Ishikawa (cell line): ENCODE measurements at regions not wholly inside any gene's neighbourhood (a gene's known extent, or its start where the extent isn't known, plus 50 kb on each side); places are given as distances from the start of the nearest gene placed in this dataset.

Experiments used
- CEBPB ChIP-seq: IDR thresholded peaks from 2 replicates; pipeline ENCODE4 v1.6.1; 2012
- CREB1 ChIP-seq: IDR thresholded peaks from 2 replicates; pipeline ENCODE4 v1.6.1; 2012; ENCODE audit warnings: low read depth
- EGR1 ChIP-seq: IDR thresholded peaks from 2 replicates; pipeline ENCODE4 v1.6.1; 2012
- EP300 ChIP-seq: IDR thresholded peaks from 2 replicates; pipeline ENCODE4 v1.6.1; 2012; ENCODE audit warnings: borderline replicate concordance
- FOXM1 ChIP-seq: IDR thresholded peaks from 2 replicates; pipeline ENCODE4 v1.6.1; 2012; ENCODE audit warnings: low read depth, borderline replicate concordance
- MAX ChIP-seq: IDR thresholded peaks from 2 replicates; pipeline ENCODE4 v1.6.1; 2012
- NFIC ChIP-seq: IDR thresholded peaks from 2 replicates; pipeline ENCODE4 v1.6.1; 2012
- RAD21 ChIP-seq: IDR thresholded peaks from 2 replicates; pipeline ENCODE4 v1.6.1; 2012; ENCODE audit warnings: low read depth
- TAF1 ChIP-seq: IDR thresholded peaks from 2 replicates; pipeline ENCODE4 v1.6.1; 2012; ENCODE audit warnings: low read depth, mild to moderate bottlenecking
- TCF12 ChIP-seq: IDR thresholded peaks from 2 replicates; pipeline ENCODE4 v1.6.1; 2012; ENCODE audit warnings: low read depth
- TEAD4 ChIP-seq: IDR thresholded peaks from 2 replicates; pipeline ENCODE4 v1.6.1; 2012
- USF1 ChIP-seq: IDR thresholded peaks from 2 replicates; pipeline ENCODE4 v1.6.1; 2012
- YY1 ChIP-seq: IDR thresholded peaks from 2 replicates; pipeline ENCODE4 v1.6.1; 2012; ENCODE audit warnings: low read depth
- ZBTB7A ChIP-seq: IDR thresholded peaks from 2 replicates; pipeline ENCODE4 v1.6.1; 2012; ENCODE audit warnings: low read depth
- TF ChIP-seq, protein P1 (sequence below): IDR thresholded peaks from 2 replicates; pipeline ENCODE4 v1.6.1; 2012; ENCODE audit warnings: low read depth, mild to moderate bottlenecking

DNA sequence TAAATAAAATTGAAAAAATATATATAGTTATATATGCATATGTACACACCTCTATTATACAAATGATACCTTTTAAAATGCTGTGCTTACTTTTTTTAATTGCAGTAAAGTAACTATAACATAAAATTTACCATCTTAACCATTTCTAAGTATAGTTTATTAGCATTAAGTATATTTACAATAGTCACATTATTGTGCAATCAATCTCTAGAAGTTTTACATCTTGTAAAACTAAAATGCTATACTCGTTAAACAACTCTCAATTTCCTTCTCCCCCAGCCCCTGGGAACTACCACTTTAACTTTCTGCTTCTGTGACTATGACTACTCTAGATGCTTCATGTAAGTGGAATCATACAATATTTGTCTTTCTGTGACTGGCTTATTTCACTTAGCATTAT lies 146.7 kb upstream of the DST start:
- no peak for TF ChIP-seq TCF12
- no peak for TF ChIP-seq YY1
- TF ChIP-seq, protein P1, sequence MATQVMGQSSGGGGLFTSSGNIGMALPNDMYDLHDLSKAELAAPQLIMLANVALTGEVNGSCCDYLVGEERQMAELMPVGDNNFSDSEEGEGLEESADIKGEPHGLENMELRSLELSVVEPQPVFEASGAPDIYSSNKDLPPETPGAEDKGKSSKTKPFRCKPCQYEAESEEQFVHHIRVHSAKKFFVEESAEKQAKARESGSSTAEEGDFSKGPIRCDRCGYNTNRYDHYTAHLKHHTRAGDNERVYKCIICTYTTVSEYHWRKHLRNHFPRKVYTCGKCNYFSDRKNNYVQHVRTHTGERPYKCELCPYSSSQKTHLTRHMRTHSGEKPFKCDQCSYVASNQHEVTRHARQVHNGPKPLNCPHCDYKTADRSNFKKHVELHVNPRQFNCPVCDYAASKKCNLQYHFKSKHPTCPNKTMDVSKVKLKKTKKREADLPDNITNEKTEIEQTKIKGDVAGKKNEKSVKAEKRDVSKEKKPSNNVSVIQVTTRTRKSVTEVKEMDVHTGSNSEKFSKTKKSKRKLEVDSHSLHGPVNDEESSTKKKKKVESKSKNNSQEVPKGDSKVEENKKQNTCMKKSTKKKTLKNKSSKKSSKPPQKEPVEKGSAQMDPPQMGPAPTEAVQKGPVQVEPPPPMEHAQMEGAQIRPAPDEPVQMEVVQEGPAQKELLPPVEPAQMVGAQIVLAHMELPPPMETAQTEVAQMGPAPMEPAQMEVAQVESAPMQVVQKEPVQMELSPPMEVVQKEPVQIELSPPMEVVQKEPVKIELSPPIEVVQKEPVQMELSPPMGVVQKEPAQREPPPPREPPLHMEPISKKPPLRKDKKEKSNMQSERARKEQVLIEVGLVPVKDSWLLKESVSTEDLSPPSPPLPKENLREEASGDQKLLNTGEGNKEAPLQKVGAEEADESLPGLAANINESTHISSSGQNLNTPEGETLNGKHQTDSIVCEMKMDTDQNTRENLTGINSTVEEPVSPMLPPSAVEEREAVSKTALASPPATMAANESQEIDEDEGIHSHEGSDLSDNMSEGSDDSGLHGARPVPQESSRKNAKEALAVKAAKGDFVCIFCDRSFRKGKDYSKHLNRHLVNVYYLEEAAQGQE: no peak
- TF ChIP-seq MAX: no peak
- no peak for TF ChIP-seq USF1
- TF ChIP-seq EGR1: no peak
- no peak for TF ChIP-seq TAF1
- TF ChIP-seq CREB1: no peak
- TF ChIP-seq CEBPB: no peak
- no peak for TF ChIP-seq TEAD4
- no peak for TF ChIP-seq FOXM1

DNA sequence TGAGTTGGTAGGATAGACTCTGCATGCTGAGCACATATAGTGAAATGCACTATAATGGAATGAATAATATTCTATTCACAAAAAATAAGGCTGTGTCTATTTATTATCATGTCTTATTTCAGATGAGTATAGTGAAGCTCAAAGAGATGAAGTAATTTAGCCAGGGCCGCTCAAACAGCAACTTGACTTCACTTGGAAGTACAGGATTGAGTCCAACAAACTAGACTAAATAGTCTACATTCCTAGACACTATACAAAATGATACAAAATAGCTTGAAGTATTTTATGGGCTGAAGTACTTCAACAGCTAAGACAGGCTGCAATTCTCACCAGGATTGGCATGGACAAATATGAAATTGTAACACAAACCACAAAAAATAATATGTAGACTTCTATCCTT lies 144.5 kb upstream of the DST start:
- TF ChIP-seq USF1: no peak
- no peak for TF ChIP-seq TAF1
- TF ChIP-seq YY1: no peak
- TF ChIP-seq CREB1: no peak
- TF ChIP-seq CEBPB: no peak
- no peak for TF ChIP-seq NFIC
- TF ChIP-seq EP300: no peak
- TF ChIP-seq RAD21: no peak
- TF ChIP-seq EGR1: no peak
- TF ChIP-seq ZBTB7A: no peak
- TF ChIP-seq MAX: no peak
- TF ChIP-seq, protein P1: no peak
- no peak for TF ChIP-seq FOXM1
- no peak for TF ChIP-seq TCF12
- TF ChIP-seq TEAD4: no peak

DNA sequence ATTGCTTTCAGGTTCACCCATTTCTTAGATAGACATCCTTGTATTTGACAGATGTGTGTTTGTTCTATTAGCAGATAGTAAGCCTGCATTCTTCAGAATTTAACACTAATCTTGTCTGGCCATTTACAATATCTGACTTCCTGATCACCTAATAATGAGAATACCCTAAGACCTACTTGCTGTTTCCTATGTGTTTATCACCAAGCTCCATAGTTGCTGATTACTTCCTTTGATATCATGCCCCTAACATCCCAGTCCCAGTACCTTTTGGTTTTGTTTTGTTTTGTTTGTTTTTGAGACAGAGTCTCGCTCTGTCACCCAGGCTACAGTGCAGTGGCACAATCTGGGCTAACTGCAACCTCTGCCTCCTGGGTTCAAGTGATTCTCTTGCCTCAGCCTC lies 143.6 kb upstream of the DST start:
- TF ChIP-seq NFIC: no peak
- TF ChIP-seq USF1: no peak
- no peak for TF ChIP-seq MAX
- TF ChIP-seq, protein P1: no peak
- no peak for TF ChIP-seq TEAD4
- no peak for TF ChIP-seq RAD21
- TF ChIP-seq CREB1: no peak
- no peak for TF ChIP-seq EGR1
- TF ChIP-seq TCF12: no peak
- TF ChIP-seq YY1: no peak
- TF ChIP-seq ZBTB7A: no peak
- TF ChIP-seq CEBPB: no peak
- no peak for TF ChIP-seq TAF1
- no peak for TF ChIP-seq FOXM1

DNA sequence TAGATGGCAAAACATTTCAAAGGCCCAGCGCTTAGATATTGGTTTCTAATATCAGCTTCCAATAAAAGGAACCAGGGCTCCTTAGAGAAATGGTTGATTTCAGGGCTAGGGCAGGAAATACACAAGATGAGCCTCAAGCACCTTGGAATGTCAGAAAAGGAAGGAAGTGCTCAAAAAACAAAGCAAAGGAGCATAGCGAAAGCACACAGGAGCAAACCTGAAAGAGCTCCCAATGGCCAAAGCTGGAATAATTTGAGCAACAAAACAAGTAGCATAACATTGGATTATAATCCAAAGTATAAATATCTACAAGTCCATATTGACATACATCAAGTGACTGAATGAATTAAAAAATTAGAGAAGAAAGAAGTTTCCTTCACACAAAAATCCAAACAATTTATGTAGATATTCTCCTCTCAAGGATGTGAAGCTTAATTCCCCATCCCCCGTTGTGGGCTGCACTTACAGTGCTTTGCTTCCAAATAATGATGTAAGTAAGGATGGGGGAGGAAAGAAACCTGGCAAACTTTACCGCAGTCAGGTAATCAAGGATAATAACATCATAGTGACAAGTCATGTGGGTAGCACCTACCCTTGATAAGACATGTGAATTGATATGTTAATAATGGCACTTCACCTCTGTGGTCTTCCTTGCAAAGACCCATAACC lies 132.9 kb upstream of the DST start:
- TF ChIP-seq, protein P1: no peak
- TF ChIP-seq TEAD4 (no peak), TAF1 (no peak), TCF12 (no peak), CEBPB (no peak), RAD21 (no peak), CREB1 (no peak), MAX (no peak)
